ENCODE measurements at regions not wholly inside any gene's neighbourhood (a gene's known extent, or its start where the extent isn't known, plus 50 kb on each side); places are given as distances from the start of the nearest gene placed in this dataset.

GRCh38 chr1:39134768-39135333, 69.6 kb upstream of the MACF1 start:
- intact Hi-C loops (cut with micrococcal nuclease), result no loop called here

GRCh38 chr1:39136638-39137037, 67.9 kb upstream of the MACF1 start:
- intact Hi-C loops (cut with micrococcal nuclease), result no loop called here

- intact Hi-C loops (cut with micrococcal nuclease), result no loop called here
These were observed 64.7 kb upstream of the MACF1 start for GRCh38 chr1:39139723-39140360.

- intact Hi-C loops (cut with micrococcal nuclease), result no loop called here
These were observed 62.6 kb upstream of the MACF1 start for GRCh38 chr1:39141925-39142324.

GRCh38 chr1:39142401-39143060, 62.0 kb upstream of the MACF1 start:
- intact Hi-C loops (cut with micrococcal nuclease), result no loop called here

- intact Hi-C loops (cut with micrococcal nuclease), result no loop called here
These were observed 59.6 kb upstream of the MACF1 start for GRCh38 chr1:39144924-39145323.

GRCh38 chr1:39145331-39145965, 59.0 kb upstream of the MACF1 start:
- intact Hi-C loops (cut with micrococcal nuclease), result no loop called here

- intact Hi-C loops (cut with micrococcal nuclease), result no loop called here
These were observed 57.8 kb upstream of the MACF1 start for GRCh38 chr1:39146681-39147080.

- intact Hi-C loops (cut with micrococcal nuclease), result no loop called here
These were observed 57.1 kb upstream of the MACF1 start for GRCh38 chr1:39147099-39148025.

GRCh38 chr1:39148942-39149341, 55.6 kb upstream of the MACF1 start:
- intact Hi-C loops (cut with micrococcal nuclease), result no loop called here

- intact Hi-C loops (cut with micrococcal nuclease), result no loop called here
These were observed 55.0 kb upstream of the MACF1 start for GRCh38 chr1:39149509-39149908.

- intact Hi-C loops (cut with micrococcal nuclease), result no loop called here
These were observed 53.7 kb upstream of the MACF1 start for GRCh38 chr1:39150779-39151178.

GRCh38 chr1:39151267-39151666, 53.2 kb upstream of the MACF1 start:
- intact Hi-C loops (cut with micrococcal nuclease), result no loop called here

GRCh38 chr1:39152923-39153322, 51.6 kb upstream of the MACF1 start:
- intact Hi-C loops (cut with micrococcal nuclease), result no loop called here

GRCh38 chr1:39153684-39154083, 50.8 kb upstream of the MACF1 start:
- intact Hi-C loops (cut with micrococcal nuclease), result no loop called here

GRCh38 chr1:39154553-39155421, 49.7 kb upstream of the MACF1 start:
- intact Hi-C loops (cut with micrococcal nuclease), result no loop called here

Data from T-helper 2 cell treated with Interferon-gamma antibody and Interleukin-4, amounts not matched to agents 100 ng/mL and 5 ng/mL, for 36 hours (primary cell).